ENCODE measurements at regions not wholly inside any gene's neighbourhood (a gene's known extent, or its start where the extent isn't known, plus 50 kb on each side); places are given as distances from the start of the nearest gene placed in this dataset.

DNA sequence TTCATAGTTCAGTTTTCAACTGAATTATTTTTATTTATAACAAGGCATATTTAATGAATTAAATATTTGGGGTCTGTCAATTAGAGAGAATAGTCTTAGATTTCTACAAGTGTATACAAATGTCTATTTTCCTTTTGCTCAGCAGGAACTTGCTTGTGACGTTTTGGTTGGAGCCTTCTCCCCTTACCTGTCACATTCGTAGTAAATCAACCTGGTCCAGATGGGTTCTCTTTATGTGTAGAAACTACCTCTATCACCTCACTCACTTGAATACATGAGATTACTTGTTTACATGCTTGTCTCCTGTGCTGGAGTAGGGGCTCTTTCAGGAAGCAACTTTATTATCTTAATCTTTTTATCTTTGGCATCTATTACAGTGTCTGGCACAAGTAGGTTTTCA lies 938.3 kb upstream of the IGFBP7 start:
- DNase-seq, result no peak
- Histone ChIP-seq H3K27me3 (replicated peaks in 1 of 7) (no peaks in the 10 kb centered on the region), H3K4me1 (no peaks in the 10 kb centered on the region), H3K9me3 (peaks cover 0 to 10% (median 6%) of the 10 kb centered on the region in 8 donors), H3K4me3 (no peak overlapping the region), H3K36me3 (no peaks in the 10 kb centered on the region), H3K27ac (no peak overlapping the region)
- no peak for TF ChIP-seq POLR2A (IDR thresholded peaks at IDR 0.05)
- TF ChIP-seq POLR2AphosphoS5 (IDR thresholded peaks at IDR 0.05), result no peak
- TF ChIP-seq, protein P1, sequence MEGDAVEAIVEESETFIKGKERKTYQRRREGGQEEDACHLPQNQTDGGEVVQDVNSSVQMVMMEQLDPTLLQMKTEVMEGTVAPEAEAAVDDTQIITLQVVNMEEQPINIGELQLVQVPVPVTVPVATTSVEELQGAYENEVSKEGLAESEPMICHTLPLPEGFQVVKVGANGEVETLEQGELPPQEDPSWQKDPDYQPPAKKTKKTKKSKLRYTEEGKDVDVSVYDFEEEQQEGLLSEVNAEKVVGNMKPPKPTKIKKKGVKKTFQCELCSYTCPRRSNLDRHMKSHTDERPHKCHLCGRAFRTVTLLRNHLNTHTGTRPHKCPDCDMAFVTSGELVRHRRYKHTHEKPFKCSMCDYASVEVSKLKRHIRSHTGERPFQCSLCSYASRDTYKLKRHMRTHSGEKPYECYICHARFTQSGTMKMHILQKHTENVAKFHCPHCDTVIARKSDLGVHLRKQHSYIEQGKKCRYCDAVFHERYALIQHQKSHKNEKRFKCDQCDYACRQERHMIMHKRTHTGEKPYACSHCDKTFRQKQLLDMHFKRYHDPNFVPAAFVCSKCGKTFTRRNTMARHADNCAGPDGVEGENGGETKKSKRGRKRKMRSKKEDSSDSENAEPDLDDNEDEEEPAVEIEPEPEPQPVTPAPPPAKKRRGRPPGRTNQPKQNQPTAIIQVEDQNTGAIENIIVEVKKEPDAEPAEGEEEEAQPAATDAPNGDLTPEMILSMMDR (IDR thresholded peaks at IDR 0.05 in 8 of 11, conservative IDR thresholded peaks at IDR 0.05 in 3 of 11), result no peak
- intact Hi-C loops (cut with DNase I; ENCODE audit: low total_unique reads), result no loop called here
- WGBS, 5 donors, result 52 to 64% (median 53%) methylated on average over 2 of the region's 2 CpGs

DNA sequence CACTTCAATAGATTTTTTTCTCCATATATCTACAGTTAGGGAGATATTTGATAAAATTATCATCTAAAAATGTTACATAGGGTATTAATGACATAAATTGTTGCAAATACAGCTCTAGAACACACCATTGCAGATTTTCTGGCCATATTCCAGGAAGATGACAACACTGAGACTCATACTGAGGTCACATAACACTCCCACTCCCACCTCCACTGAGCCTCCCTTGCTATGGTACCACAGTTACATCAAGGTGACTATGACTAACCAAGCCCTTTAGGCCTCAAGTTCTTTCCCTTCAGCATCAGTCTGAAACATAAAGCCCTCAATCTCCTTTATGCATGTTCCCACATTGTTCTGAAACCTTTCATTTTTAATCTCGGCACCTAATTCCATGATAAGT lies 932.0 kb upstream of the IGFBP7 start:
- no peaks in the 10 kb centered on the region for H3K36me3 ChIP-seq
- no peak for TF ChIP-seq POLR2A (IDR thresholded peaks at IDR 0.05)
- TF ChIP-seq, protein P1 (IDR thresholded peaks at IDR 0.05 in 8 of 11, conservative IDR thresholded peaks at IDR 0.05 in 3 of 11), result no peak
- TF ChIP-seq POLR2AphosphoS5 (IDR thresholded peaks at IDR 0.05), result no peak
- H3K4me3 ChIP-seq, result no peak overlapping the region
- intact Hi-C loops (cut with DNase I; ENCODE audit: low total_unique reads), result no loop called here
- peaks cover 0 to 18% (median 11%) of the 10 kb centered on the region in 8 donors for H3K9me3 ChIP-seq
- H3K27ac ChIP-seq, result no peak overlapping the region
- no peak for DNase-seq
- H3K27me3 ChIP-seq (replicated peaks in 1 of 7), result no peaks in the 10 kb centered on the region
- no peaks in the 10 kb centered on the region for H3K4me1 ChIP-seq
- 84 to 93% (median 85%) methylated on average over 1 of the region's 1 CpG for WGBS, 5 donors

DNA sequence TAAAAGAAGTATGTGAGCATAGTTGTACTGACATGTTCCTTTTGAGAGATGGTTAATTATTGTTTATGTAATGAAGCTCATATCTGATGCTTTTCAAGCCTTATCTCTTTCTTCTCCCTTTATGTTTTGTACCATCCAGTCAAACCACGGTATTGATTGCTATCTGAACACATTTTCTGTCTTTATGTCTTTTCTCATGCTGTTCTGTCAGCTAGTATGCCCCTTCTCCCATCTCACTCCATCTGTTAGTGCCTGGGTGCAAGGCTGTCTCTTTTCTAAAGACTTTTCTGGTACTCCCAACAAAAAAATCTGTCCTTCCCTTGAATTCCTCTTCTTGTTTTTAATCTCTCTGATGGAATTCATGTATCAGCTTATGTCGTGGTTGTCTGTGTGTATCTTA lies 883.8 kb upstream of the IGFBP7 start:
- Histone ChIP-seq H3K4me1 (no peaks in the 10 kb centered on the region), H3K9me3 (peaks cover 0 to 5% (median 0%) of the 10 kb centered on the region in 8 donors), H3K27me3 (replicated peaks in 1 of 7) (no peaks in the 10 kb centered on the region), H3K36me3 (no peaks in the 10 kb centered on the region), H3K27ac (no peak overlapping the region), H3K4me3 (no peak overlapping the region)
- WGBS, 5 donors, result 49 to 71% (median 61%) methylated on average over 2 of the region's 2 CpGs
- TF ChIP-seq, protein P1 (IDR thresholded peaks at IDR 0.05 in 8 of 11, conservative IDR thresholded peaks at IDR 0.05 in 3 of 11), result no peak
- TF ChIP-seq POLR2A (IDR thresholded peaks at IDR 0.05) (no peak), POLR2AphosphoS5 (IDR thresholded peaks at IDR 0.05) (no peak)
- DNase-seq, result no peak
- intact Hi-C loops (cut with DNase I; ENCODE audit: low total_unique reads), result no loop called here

DNA sequence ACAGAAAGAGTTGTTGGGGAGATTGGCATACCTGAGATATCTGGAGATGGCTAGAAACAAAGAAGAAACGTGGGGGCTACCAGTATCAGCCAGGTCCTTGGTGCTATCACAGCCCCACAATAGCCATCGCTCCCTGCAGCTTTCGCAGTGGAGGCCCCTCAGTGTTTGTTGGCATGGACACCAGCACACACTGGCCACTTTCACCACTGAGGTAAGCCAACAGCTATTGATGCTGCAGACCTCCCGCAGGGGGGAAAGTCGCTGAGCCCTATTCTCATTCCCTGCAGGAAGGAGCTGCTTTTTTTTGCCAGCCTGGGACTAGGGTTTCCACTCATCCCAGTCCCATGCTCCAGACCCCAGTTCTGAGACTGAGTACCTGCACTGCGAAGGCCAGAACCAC lies 879.2 kb upstream of the IGFBP7 start:
- Histone ChIP-seq H3K4me1 (no peaks in the 10 kb centered on the region), H3K9me3 (peaks cover 0 to 5% (median 0%) of the 10 kb centered on the region in 8 donors), H3K4me3 (no peak overlapping the region), H3K27ac (no peak overlapping the region), H3K36me3 (no peaks in the 10 kb centered on the region), H3K27me3 (replicated peaks in 1 of 7) (no peaks in the 10 kb centered on the region)
- 81 to 89% (median 84%) methylated on average over 6 of the region's 6 CpGs for WGBS, 5 donors
- intact Hi-C loops (cut with DNase I; ENCODE audit: low total_unique reads), result no loop called here
- TF ChIP-seq, protein P1 (IDR thresholded peaks at IDR 0.05 in 8 of 11, conservative IDR thresholded peaks at IDR 0.05 in 3 of 11), result no peak
- TF ChIP-seq POLR2AphosphoS5 (IDR thresholded peaks at IDR 0.05) (no peak), POLR2A (IDR thresholded peaks at IDR 0.05) (no peak)
- no peak for DNase-seq

Measured in spleen (tissue), 11 donors.